ENCODE measurements at regions not wholly inside any gene's neighbourhood (a gene's known extent, or its start where the extent isn't known, plus 50 kb on each side); places are given as distances from the start of the nearest gene placed in this dataset.

GRCh38 chr2:16339206-16339605 is 326.4 kb downstream of the CYRIA start:
- TF ChIP-seq CTCF (IDR thresholded peaks at IDR 0.05; ENCODE audit: borderline replicate concordance, insufficient read depth, low read depth, low read length), result no peak
- no peak overlapping the region for H3K4me3 ChIP-seq (ENCODE audit: low read depth, low read length)

GRCh38 chr2:16338026-16338425 is 327.6 kb downstream of the CYRIA start:
- TF ChIP-seq CTCF (IDR thresholded peaks at IDR 0.05; ENCODE audit: borderline replicate concordance, insufficient read depth, low read depth, low read length), result no peak
- H3K4me3 ChIP-seq (ENCODE audit: low read depth, low read length), result no peak overlapping the region

- no peak overlapping the region for H3K4me3 ChIP-seq (ENCODE audit: low read depth, low read length)
- TF ChIP-seq CTCF (IDR thresholded peaks at IDR 0.05; ENCODE audit: borderline replicate concordance, insufficient read depth, low read depth, low read length), result no peak
These were observed 328.7 kb downstream of the CYRIA start for GRCh38 chr2:16336916-16337315.

DNA sequence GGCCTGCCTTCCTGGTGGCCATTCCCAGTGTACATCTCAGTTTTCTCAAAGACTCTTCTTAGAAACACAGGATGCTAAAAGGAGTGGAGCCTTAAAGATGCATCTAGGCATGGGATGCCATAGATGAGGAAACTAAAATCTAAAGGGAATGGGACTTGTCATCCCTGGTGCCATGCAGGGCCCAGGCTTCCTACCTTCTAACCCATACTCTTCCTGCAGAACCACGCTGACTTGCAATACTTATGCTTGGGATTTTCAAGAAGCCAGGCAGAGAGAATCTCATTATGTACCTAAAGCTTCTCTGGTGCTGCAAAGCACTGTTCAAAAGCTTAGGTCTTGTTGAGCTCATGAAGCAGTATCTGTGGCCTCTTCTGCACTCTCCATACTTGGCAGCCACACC is 329.1 kb downstream of the CYRIA start:
- no peak for TF ChIP-seq CTCF (IDR thresholded peaks at IDR 0.05; ENCODE audit: borderline replicate concordance, insufficient read depth, low read depth, low read length)

DNA sequence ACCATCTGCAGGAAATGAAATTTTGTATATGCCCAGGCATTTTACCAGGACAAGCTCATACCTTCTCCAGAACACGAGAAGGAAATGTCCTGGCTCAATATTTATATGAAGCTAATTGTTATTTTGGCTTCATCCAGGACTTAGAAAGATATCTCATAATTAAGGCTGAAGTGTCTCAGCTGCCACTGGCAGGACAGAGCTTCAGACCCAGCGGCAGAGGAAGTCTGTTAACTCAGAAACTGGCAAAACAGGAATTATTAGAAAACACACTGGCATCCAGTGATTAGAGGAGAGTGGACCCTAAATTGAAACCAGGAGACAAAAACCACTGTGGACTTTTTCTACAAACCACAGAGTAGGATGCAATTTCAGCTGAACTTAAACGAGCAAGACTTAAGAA is 329.7 kb downstream of the CYRIA start:
- no peak for TF ChIP-seq CTCF (IDR thresholded peaks at IDR 0.05; ENCODE audit: borderline replicate concordance, insufficient read depth, low read depth, low read length)
- no peak overlapping the region for H3K4me3 ChIP-seq (ENCODE audit: low read depth, low read length)

More for the DNA sequence above, 329.1 kb downstream of the CYRIA start:
- no peak overlapping the region for H3K4me3 ChIP-seq (ENCODE audit: low read depth, low read length)

- no peak overlapping the region for H3K4me3 ChIP-seq (ENCODE audit: low read depth, low read length)
- no peak for TF ChIP-seq CTCF (IDR thresholded peaks at IDR 0.05; ENCODE audit: borderline replicate concordance, insufficient read depth, low read depth, low read length)
These were observed 330.1 kb downstream of the CYRIA start for GRCh38 chr2:16335604-16335930.

DNA sequence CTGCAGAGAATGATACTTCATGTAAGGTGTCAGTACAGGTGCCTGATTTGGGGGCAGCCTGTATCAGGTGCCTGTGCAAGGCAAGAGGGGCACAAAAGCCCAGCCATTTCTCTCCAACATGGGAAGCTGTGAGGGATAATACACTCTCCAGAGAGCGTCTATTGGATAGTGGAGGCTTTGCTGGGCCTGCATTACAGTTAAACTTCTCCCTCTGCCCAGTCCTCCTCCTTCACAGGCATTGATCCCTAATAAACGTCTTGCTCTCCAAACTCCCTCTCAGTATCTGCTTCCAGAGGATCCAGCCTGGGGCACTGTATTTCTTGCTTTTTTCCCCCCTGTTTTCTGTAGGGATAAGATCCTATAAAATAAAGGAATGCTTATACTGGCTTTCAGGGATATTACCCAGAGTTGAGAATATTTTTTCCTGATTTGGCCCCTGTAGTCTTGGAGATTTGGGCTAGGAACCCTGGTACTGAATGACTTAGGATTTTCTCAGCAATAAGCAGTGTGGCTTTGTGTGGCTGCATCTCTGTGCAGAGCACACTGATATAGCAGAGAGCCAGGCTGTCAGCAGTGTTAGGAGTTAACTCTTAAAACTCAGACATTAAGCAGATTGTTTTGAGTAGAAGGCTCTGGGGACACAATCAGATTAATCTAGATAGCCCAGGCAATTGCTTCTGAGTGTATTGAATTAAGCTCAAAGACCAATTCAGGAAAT is 330.6 kb downstream of the CYRIA start:
- no peak overlapping the region for H3K4me3 ChIP-seq (ENCODE audit: low read depth, low read length)
- TF ChIP-seq CTCF (IDR thresholded peaks at IDR 0.05; ENCODE audit: borderline replicate concordance, insufficient read depth, low read depth, low read length), result no peak
